BJ (cell line): ENCODE measurements at regions not wholly inside any gene's neighbourhood (a gene's known extent, or its start where the extent isn't known, plus 50 kb on each side); places are given as distances from the start of the nearest gene placed in this dataset.

Source experiments
- CTCF ChIA-PET: fragments of 350-600 bp; formaldehyde crosslinking; extraction: SDS; loops from one replicate; lab custom pipeline; 2021; ENCODE audit warnings: antibody characterized with exemption, inconsistent platforms; lab: Yijun Ruan, JAX
- POLR2A ChIA-PET: fragments of 300-600 bp; sonication (Branson Sonifier 250); formaldehyde crosslinking; extraction: SDS; loops from one replicate; lab custom pipeline; 2021; ENCODE audit warnings: antibody characterized with exemption; lab: Charles Lee
- DNase-seq: peaks from one replicate; pipeline ENCODE4 v3.0.0-alpha.2; 2011; ENCODE audit warnings: low read depth
- H3K27me3 ChIP-seq: 2 replicates; pipeline ENCODE4 v1.6.0; 2011; ENCODE audit warnings: low read length; ENCODE audit not compliant: control insufficient read depth, insufficient read depth
- H3K36me3 ChIP-seq: 2 replicates; pipeline ENCODE4 v1.5.1; 2011; ENCODE audit warnings: low read length; ENCODE audit not compliant: control insufficient read depth, insufficient read depth
- H3K4me3 ChIP-seq: 2 replicates; pipeline ENCODE4 v1.5.1; 2011; ENCODE audit warnings: low read depth, mild to moderate bottlenecking, control low read depth, low read length
- CTCF ChIP-seq: IDR thresholded peaks from 2 replicates; pipeline ENCODE4 v1.5.1; 2011; ENCODE audit warnings: low read depth, mild to moderate bottlenecking, control low read depth, inconsistent platforms, low read length, moderate library complexity; ENCODE audit not compliant: insufficient read depth

- no peak for DNase-seq
- Histone ChIP-seq H3K4me3 (no peak overlapping the region), H3K27me3 (no peaks in the 10 kb centered on the region), H3K36me3 (no peaks in the 10 kb centered on the region)
- no peak for TF ChIP-seq CTCF
- CTCF ChIA-PET = no interaction called here
- POLR2A ChIA-PET = no interaction called here
These were observed 61.1 kb upstream of the SPHKAP start for GRCh38 chr2:228242591-228242990.

GRCh38 chr2:228239907-228240561, 58.5 kb upstream of the SPHKAP start:
- POLR2A ChIA-PET = no interaction called here
- no peaks in the 10 kb centered on the region for H3K36me3 ChIP-seq
- no peak for DNase-seq
- no peak overlapping the region for H3K4me3 ChIP-seq
- CTCF ChIA-PET = interaction anchor here (0.6 to 1.0 kb wide), 3 partner anchors 8 to 160 kb away, joined by 3 read pairs; no protein-coding TSS in a partner anchor
- no peaks in the 10 kb centered on the region for H3K27me3 ChIP-seq
- TF ChIP-seq CTCF = no peak

GRCh38 chr2:228239207-228239906, 57.9 kb upstream of the SPHKAP start:
- ChIA-PET CTCF (interaction anchor here (1.0 kb wide), 1 partner anchor 9 kb away, joined by 3 read pairs; no protein-coding TSS in a partner anchor), POLR2A (no interaction called here)
- no peaks in the 10 kb centered on the region for H3K27me3 ChIP-seq
- no peak overlapping the region for H3K4me3 ChIP-seq
- no peak for DNase-seq
- no peak for TF ChIP-seq CTCF
- no peaks in the 10 kb centered on the region for H3K36me3 ChIP-seq
